K562 (cell line): ENCODE measurements at regions not wholly inside any gene's neighbourhood (a gene's known extent, or its start where the extent isn't known, plus 50 kb on each side); places are given as distances from the start of the nearest gene placed in this dataset.

Experiments used
- ATAC-seq: fragments of 200-7000 bp; cut with Tn5 transposase; 3 replicates; pipeline ENCODE4 v1.9.1; 2020; ENCODE audit warnings: moderate library complexity
- BruUV-seq: library from RNA; stranded (reverse); fragments of 400-500 nt; replicated peaks from 2 replicates; lab custom pipeline; 2021; lab: Mats Ljungman, UMichigan
- CTCF ChIA-PET: fragments of 300-600 bp; formaldehyde crosslinking; extraction: SDS; loops from one replicate; lab custom pipeline; 2021; ENCODE audit warnings: low intra/inter-chr PET ratio; lab: Yijun Ruan, JAX
- POLR2A ChIA-PET: fragments of 300-600, 350-650 bp; sonication (Branson Sonifier 250); formaldehyde crosslinking; extraction: SDS; loops from one replicate; lab custom pipeline; 2021; ENCODE audit warnings: antibody characterized with exemption, inconsistent platforms; lab: Yijun Ruan, JAX
- DNase-seq, 4 experiments: peaks; one replicate each; pipeline versions ENCODE4 v3.0.0 to v3.0.0-alpha.2; 2011 to 2018; ENCODE audit warnings: low spot score in 3 of 4, mixed read lengths in 3 of 4; ENCODE audit errors: extremely low read depth in 1 of 4
- FAIRE-seq: peaks from 2 replicates; lab custom pipeline; 2011; peaks lifted over from hg19 to GRCh38; lab: Jason Lieb, UNC
- H2AFZ ChIP-seq: 2 replicates; pipeline ENCODE4 v1.6.0; 2011; ENCODE audit warnings: low read depth, low read length, control low read depth, inconsistent platforms
- H3K27ac ChIP-seq: fragments of 200-600 bp; 3 replicates; pipeline ENCODE4 v1.8.0; 2011; ENCODE audit warnings: low read depth, mild to moderate bottlenecking, control low read depth, inconsistent platforms, low read length, moderate library complexity, mixed read lengths; ENCODE audit errors: extremely low read depth
- H3K27me3 ChIP-seq, 2 experiments: fragments of 300-600 bp in 1 of 2; 2 replicates in 1 of 2; 3 replicates in 1 of 2; pipeline versions ENCODE4 v1.6.0 to v1.8.0; 2011; ENCODE audit warnings: inconsistent platforms in 2 of 2, low read length in 2 of 2, mild to moderate bottlenecking in 1 of 2, mixed read lengths in 1 of 2, moderate library complexity in 1 of 2; ENCODE audit not compliant: control insufficient read depth in 2 of 2, insufficient read depth in 2 of 2
- H3K36me3 ChIP-seq: fragments of 300-600 bp; 3 replicates; pipeline ENCODE4 v1.8.0; 2011; ENCODE audit warnings: mild to moderate bottlenecking, low read length, inconsistent platforms; ENCODE audit not compliant: control insufficient read depth, insufficient read depth
- H3K4me1 ChIP-seq, 2 experiments: fragments of 200-600 bp in 1 of 2; replicated peaks in 1 of 2; 2 replicates in 1 of 2; 3 replicates in 1 of 2; pipeline versions ENCODE4 v1.5.1 to v1.8.0; 2011; ENCODE audit warnings: inconsistent platforms in 2 of 2, low read length in 2 of 2, mild to moderate bottlenecking in 1 of 2, mixed read lengths in 1 of 2, moderate library complexity in 1 of 2; ENCODE audit not compliant: control insufficient read depth in 2 of 2, insufficient read depth in 2 of 2
- H3K4me2 ChIP-seq: 2 replicates; pipeline ENCODE4 v1.6.1; 2011; ENCODE audit warnings: low read length, control low read depth, inconsistent platforms, mixed read lengths; ENCODE audit not compliant: insufficient read depth
- H3K4me3 ChIP-seq: fragments of 200-600 bp; sonication (generic), shearing (Covaris generic); 2 replicates; pipeline ENCODE4 v1.5.1; 2016; ENCODE audit warnings: control low read depth, inconsistent platforms
- H3K79me2 ChIP-seq: fragments of 200-600 bp; 3 replicates; pipeline ENCODE4 v1.8.0; 2011; ENCODE audit warnings: low read length, inconsistent platforms; ENCODE audit not compliant: control insufficient read depth, insufficient read depth
- H3K9ac ChIP-seq, 2 experiments: 2 replicates each; pipeline versions ENCODE4 v1.6.0 to v1.6.1; 2011; ENCODE audit warnings: low read depth in 2 of 2, low read length in 2 of 2, control low read depth in 1 of 2, inconsistent platforms in 1 of 2, mild to moderate bottlenecking in 1 of 2, mixed read lengths in 1 of 2; ENCODE audit not compliant: insufficient read depth in 1 of 2
- H3K9me1 ChIP-seq: one replicate; pipeline ENCODE4 v1.6.0; 2011; ENCODE audit warnings: inconsistent platforms, mild to moderate bottlenecking, low read length, moderate library complexity; ENCODE audit not compliant: control insufficient read depth, insufficient read depth
- H3K9me3 ChIP-seq: replicated peaks from 2 replicates; pipeline ENCODE4 v1.5.1; 2011; ENCODE audit warnings: low read depth, low read length, inconsistent platforms; ENCODE audit not compliant: control insufficient read depth, insufficient read depth
- H4K20me1 ChIP-seq: replicated peaks from 2 replicates; pipeline ENCODE4 v1.6.1; 2011; ENCODE audit warnings: low read length, inconsistent platforms, mixed read lengths; ENCODE audit not compliant: control insufficient read depth, insufficient read depth
- CBX3 ChIP-seq, 2 experiments: IDR thresholded peaks; 1 replicate in 1 of 2; 2 replicates in 1 of 2; pipeline ENCODE4 v1.6.1; 2012; ENCODE audit warnings: inconsistent platforms in 2 of 2, low read length in 2 of 2, borderline replicate concordance in 1 of 2, control low read depth in 1 of 2
- JUND ChIP-seq, 2 experiments: IDR thresholded peaks; 2 replicates in 1 of 2; 3 replicates in 1 of 2; pipeline ENCODE4 v1.6.1; 2011; ENCODE audit warnings: borderline replicate concordance in 2 of 2, low read depth in 2 of 2, low read length in 2 of 2, improper control_type of control experiment in 1 of 2, missing biosample characterization in 1 of 2, missing genetic modification characterization in 1 of 2, missing genetic modification reagents in 1 of 2
- MAFF ChIP-seq: IDR thresholded peaks from 2 replicates; pipeline ENCODE4 v1.6.1; 2012; ENCODE audit warnings: low read length, improper control_type of control experiment
- MTF1 ChIP-seq: fragments of 250-450 bp; sonication (Bioruptor Pico); IDR thresholded peaks from 2 replicates; pipeline ENCODE4 v1.9.0; 2021; ENCODE audit warnings: moderate library complexity, mild to moderate bottlenecking, inconsistent platforms, borderline replicate concordance
- POLR2AphosphoS5 ChIP-seq: IDR thresholded peaks from 2 replicates; pipeline ENCODE4 v1.6.1; 2011; ENCODE audit warnings: mild to moderate bottlenecking, low read depth, low read length, moderate library complexity; ENCODE audit not compliant: control insufficient read depth, insufficient read depth
- PRMT5 ChIP-seq: sonication (generic); formaldehyde crosslinking; IDR thresholded peaks from 2 replicates; pipeline ENCODE4 v1.5.0; 2020; ENCODE audit warnings: missing genetic modification reagents
- TAF7 ChIP-seq: fragments of 450-650 bp; IDR thresholded peaks from 2 replicates; pipeline ENCODE4 v1.6.1; 2016; ENCODE audit warnings: missing genetic modification characterization, missing compliant biosample characterization
- ZKSCAN3 ChIP-seq: fragments of 250-450 bp; sonication (Bioruptor Pico); IDR thresholded peaks from 2 replicates; pipeline ENCODE4 v1.4.0; 2020
- WGBS: fragments of 100-300 bp; shearing (Covaris generic); methylation state at CpG from one replicate; pipeline ENCODE4 v1.1.6; 2016; ENCODE audit warnings: low coverage, mixed read lengths; ENCODE audit not compliant: insufficient coverage; ENCODE audit errors: missing lambda C conversion rate; 5-methylcytosine and 5-hydroxymethylcytosine counted together
- in situ Hi-C: fragments of 300-500 bp; cut with MboI; formaldehyde crosslinking; loops from 4 replicates; pipeline ENCODE4 v1.15.0; 2018; ENCODE audit warnings: inconsistent platforms, mixed read lengths
- intact Hi-C: fragments of 100-400 bp; cut with micrococcal nuclease; formaldehyde crosslinking; loops from 2 replicates; pipeline ENCODE4 v1.14.2; 2022
- TF ChIP-seq, protein P1 (sequence below): fragments of 450-650 bp; formaldehyde crosslinking; IDR thresholded peaks from 2 replicates; pipeline ENCODE4 v1.4.0; 2022; ENCODE audit warnings: missing genetic modification characterization
- TF ChIP-seq, protein P2 (sequence below): fragments of 450-650 bp; formaldehyde crosslinking; IDR thresholded peaks from 2 replicates; pipeline ENCODE4 v1.4.0; 2020; ENCODE audit warnings: mild to moderate bottlenecking
- TF ChIP-seq, protein P3 (sequence below), 3 experiments: fragments of 200-800 bp in 1 of 3; sonication (Bioruptor generic) in 1 of 3; sonication (generic) in 1 of 3; formaldehyde crosslinking in 1 of 3; IDR thresholded peaks; 2 replicates each; pipeline versions ENCODE4 v1.6.1 to v1.8.0; 2016 to 2022; ENCODE audit warnings: mild to moderate bottlenecking in 2 of 3, missing compliant biosample characterization in 2 of 3, missing genetic modification characterization in 2 of 3, missing genetic modification reagents in 1 of 3

DNA sequence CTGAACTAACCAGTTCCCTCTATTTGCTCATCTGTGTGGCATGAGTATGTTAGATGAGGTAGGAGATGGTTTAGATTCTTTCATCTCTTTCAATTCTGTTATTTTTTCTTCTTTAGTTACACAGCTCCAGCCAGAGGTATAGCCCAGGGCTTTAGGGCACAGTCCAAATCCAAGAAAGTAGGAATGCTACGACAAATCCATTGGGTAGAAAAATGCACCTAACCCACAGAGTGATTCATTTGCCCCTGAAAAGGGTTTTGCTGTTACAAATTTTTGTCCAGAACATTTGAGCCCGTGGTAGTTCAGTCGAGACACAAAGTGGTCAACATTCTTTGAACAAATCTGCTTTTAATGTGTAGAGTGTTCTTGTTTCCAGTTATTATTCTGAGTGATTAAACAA, 250.7 kb downstream of the HS3ST3A1 start:
- intact Hi-C loops (no loop called here), in situ Hi-C loops (no loop called here)
- Histone ChIP-seq H3K4me2 (no peak overlapping the region), H3K36me3 (no peaks in the 10 kb centered on the region), H3K9ac (no peak overlapping the region), H3K9me3 (peaks cover 2% of the 10 kb centered on the region; the same call in 1 of the 2 replicates), H3K27ac (no peak overlapping the region), H3K9me1 (no peaks in the 10 kb centered on the region), H3K4me1 (peaks cover 0 to 8% of the 10 kb centered on the region in 2 experiments; a peak in 4 of 5 replicates), H3K79me2 (no peaks in the 10 kb centered on the region), H2AFZ (no peak overlapping the region)
- ChIA-PET POLR2A (no interaction called here), CTCF (no interaction called here)
- no TSS peak for BruUV-seq
- ATAC-seq = no peak
- WGBS = 19% methylated on average over 3 of the region's 3 CpGs
- FAIRE-seq = no peak
- no peak for DNase-seq
- TF ChIP-seq MAFF = no peak
- TF ChIP-seq TAF7 (tag) = no peak
- TF ChIP-seq PRMT5 (CRISPR knock-in tag) = no peak
- no peak for TF ChIP-seq MTF1 (CRISPR knock-in tag)
- TF ChIP-seq, all 486 proteins: peak for 0
- peaks cover 0 to 8% of the 10 kb centered on the region in 2 experiments; a peak in 1 of 5 replicates for H3K27me3 ChIP-seq
- no peaks in the 10 kb centered on the region for H4K20me1 ChIP-seq
- H3K4me3 ChIP-seq = no peak overlapping the region

DNA sequence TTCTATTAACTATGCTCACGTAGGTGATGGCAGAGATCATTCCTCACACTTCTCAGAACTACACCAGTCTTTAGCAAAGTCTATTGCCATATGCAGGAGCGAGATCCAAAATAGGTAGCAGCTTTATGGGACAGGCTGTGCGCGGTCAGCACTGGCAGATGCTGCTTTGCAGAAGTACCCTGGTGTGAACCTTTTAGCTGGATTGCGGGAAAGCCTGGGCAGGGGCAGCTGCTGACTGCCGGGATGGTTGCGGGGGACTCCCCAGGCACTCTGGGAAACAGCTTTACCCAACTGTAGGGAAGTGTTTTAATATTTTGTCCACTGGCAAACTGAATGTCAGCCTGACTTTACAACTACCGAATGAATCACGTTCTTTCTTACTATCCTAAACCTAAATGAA, 251.3 kb downstream of the HS3ST3A1 start:
- POLR2A ChIA-PET = no interaction called here
- CTCF ChIA-PET = no interaction called here
- intact Hi-C loops (no loop called here), in situ Hi-C loops (no loop called here)
- no peak overlapping the region for H3K4me3 ChIP-seq
- ATAC-seq = no peak
- no peaks in the 10 kb centered on the region for H3K9me1 ChIP-seq
- H3K27ac ChIP-seq = no peak overlapping the region
- WGBS = 52% methylated on average over 9 of the region's 9 CpGs
- no peaks in the 10 kb centered on the region for H4K20me1 ChIP-seq
- H2AFZ ChIP-seq = no peak overlapping the region
- DNase-seq = no peak
- H3K9me3 ChIP-seq = peaks cover 2% of the 10 kb centered on the region; the same call in 1 of the 2 replicates
- peaks cover 0 to 8% of the 10 kb centered on the region in 2 experiments; a peak in 1 of 5 replicates for H3K27me3 ChIP-seq
- no TSS peak for BruUV-seq
- H3K4me2 ChIP-seq = no peak overlapping the region
- H3K36me3 ChIP-seq = no peaks in the 10 kb centered on the region
- H3K79me2 ChIP-seq = no peaks in the 10 kb centered on the region
- H3K4me1 ChIP-seq = peaks cover 0 to 12% of the 10 kb centered on the region in 2 experiments; a peak in 4 of 5 replicates
- no peak for FAIRE-seq
- no peak overlapping the region for H3K9ac ChIP-seq
- TF ChIP-seq, protein P1, sequence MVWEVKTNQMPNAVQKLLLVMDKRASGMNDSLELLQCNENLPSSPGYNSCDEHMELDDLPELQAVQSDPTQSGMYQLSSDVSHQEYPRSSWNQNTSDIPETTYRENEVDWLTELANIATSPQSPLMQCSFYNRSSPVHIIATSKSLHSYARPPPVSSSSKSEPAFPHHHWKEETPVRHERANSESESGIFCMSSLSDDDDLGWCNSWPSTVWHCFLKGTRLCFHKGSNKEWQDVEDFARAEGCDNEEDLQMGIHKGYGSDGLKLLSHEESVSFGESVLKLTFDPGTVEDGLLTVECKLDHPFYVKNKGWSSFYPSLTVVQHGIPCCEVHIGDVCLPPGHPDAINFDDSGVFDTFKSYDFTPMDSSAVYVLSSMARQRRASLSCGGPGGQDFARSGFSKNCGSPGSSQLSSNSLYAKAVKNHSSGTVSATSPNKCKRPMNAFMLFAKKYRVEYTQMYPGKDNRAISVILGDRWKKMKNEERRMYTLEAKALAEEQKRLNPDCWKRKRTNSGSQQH (CRISPR knock-in tag) = no peak
- TF ChIP-seq PRMT5 (CRISPR knock-in tag) (no peak), ZKSCAN3 (CRISPR knock-in tag) (no peak), CBX3 (IDR thresholded peaks at IDR 0.05; ENCODE audit: borderline replicate concordance in 1 of 2, low read length in 2 of 2) (no peak), POLR2AphosphoS5 (no peak), JUND (IDR thresholded peaks at IDR 0.05; ENCODE audit: borderline replicate concordance, low read depth, low read length) (no peak), JUND (tag; IDR thresholded peaks at IDR 0.05; ENCODE audit: borderline replicate concordance, low read depth, low read length) (no peak)
- TF ChIP-seq, protein P2, sequence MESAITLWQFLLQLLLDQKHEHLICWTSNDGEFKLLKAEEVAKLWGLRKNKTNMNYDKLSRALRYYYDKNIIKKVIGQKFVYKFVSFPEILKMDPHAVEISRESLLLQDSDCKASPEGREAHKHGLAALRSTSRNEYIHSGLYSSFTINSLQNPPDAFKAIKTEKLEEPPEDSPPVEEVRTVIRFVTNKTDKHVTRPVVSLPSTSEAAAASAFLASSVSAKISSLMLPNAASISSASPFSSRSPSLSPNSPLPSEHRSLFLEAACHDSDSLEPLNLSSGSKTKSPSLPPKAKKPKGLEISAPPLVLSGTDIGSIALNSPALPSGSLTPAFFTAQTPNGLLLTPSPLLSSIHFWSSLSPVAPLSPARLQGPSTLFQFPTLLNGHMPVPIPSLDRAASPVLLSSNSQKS (CRISPR knock-in tag) = no peak
- TF ChIP-seq, protein P3, sequence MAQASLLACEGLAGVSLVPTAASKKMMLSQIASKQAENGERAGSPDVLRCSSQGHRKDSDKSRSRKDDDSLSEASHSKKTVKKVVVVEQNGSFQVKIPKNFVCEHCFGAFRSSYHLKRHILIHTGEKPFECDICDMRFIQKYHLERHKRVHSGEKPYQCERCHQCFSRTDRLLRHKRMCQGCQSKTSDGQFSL (CRISPR knock-in tag; IDR thresholded peaks at IDR 0.05) = no peak
- TF ChIP-seq, protein P3 (tag; IDR thresholded peaks at IDR 0.05) = no peak
